Neural cell (in vitro differentiated cells): ENCODE measurements at regions not wholly inside any gene's neighbourhood (a gene's known extent, or its start where the extent isn't known, plus 50 kb on each side); places are given as distances from the start of the nearest gene placed in this dataset.

Experiments used
- H2AFZ ChIP-seq: fragments of 200-600, 300-800 bp; sonication (generic), shearing (Covaris generic); 2 replicates; pipeline ENCODE4 v1.6.0; 2014; ENCODE audit warnings: low read depth, mild to moderate bottlenecking, antibody characterized with exemption, low read length, moderate library complexity
- H3F3A ChIP-seq: fragments of 200-600 bp; shearing (Covaris generic); 2 replicates; pipeline ENCODE4 v1.6.1; 2016; ENCODE audit warnings: mild to moderate bottlenecking, moderate library complexity, mixed read lengths, antibody characterized with exemption, low read length; ENCODE audit not compliant: insufficient read depth, poor library complexity, severe bottlenecking
- H3K27ac ChIP-seq: fragments of 200-600, 300-800 bp; sonication (generic), shearing (Covaris generic); 2 replicates; pipeline ENCODE4 v1.5.1; 2014; ENCODE audit warnings: mild to moderate bottlenecking, low read length, moderate library complexity
- H3K27me3 ChIP-seq: fragments of 300-800, 200-600 bp; sonication (generic), shearing (Covaris generic); 2 replicates; pipeline ENCODE4 v1.6.0; 2014; ENCODE audit warnings: mild to moderate bottlenecking, low read depth, low read length, moderate library complexity; ENCODE audit not compliant: insufficient read depth
- H3K36me3 ChIP-seq: fragments of 300-800, 200-600 bp; sonication (generic), shearing (Covaris generic); 2 replicates; pipeline ENCODE4 v1.5.1; 2014; ENCODE audit warnings: mild to moderate bottlenecking, antibody characterized with exemption, low read length, moderate library complexity; ENCODE audit not compliant: insufficient read depth
- H3K4me2 ChIP-seq: fragments of 300-800, 200-600 bp; sonication (generic), shearing (Covaris generic); 2 replicates; pipeline ENCODE4 v1.6.0; 2014; ENCODE audit warnings: mild to moderate bottlenecking, low read length
- H3K4me3 ChIP-seq: fragments of 300-800, 200-600 bp; sonication (generic), shearing (Covaris generic); 2 replicates; pipeline ENCODE4 v1.5.1; 2014; ENCODE audit warnings: mild to moderate bottlenecking, low read length, moderate library complexity
- H3K79me2 ChIP-seq: fragments of 200-600 bp; shearing (Covaris generic); replicated peaks from 2 replicates; pipeline ENCODE4 v1.6.0; 2014; ENCODE audit warnings: mild to moderate bottlenecking, low read length, moderate library complexity; ENCODE audit not compliant: insufficient read depth
- H3K9ac ChIP-seq: fragments of 300-800, 200-600 bp; sonication (generic), shearing (Covaris generic); 2 replicates; pipeline ENCODE4 v1.6.1; 2016; ENCODE audit warnings: mild to moderate bottlenecking, low read length, mixed read lengths
- H3K9me2 ChIP-seq: fragments of 200-600 bp; shearing (Covaris generic); 2 replicates; pipeline ENCODE4 v1.6.1; 2016; ENCODE audit warnings: mild to moderate bottlenecking, low read length, mixed read lengths; ENCODE audit not compliant: insufficient read depth
- H3K9me3 ChIP-seq: fragments of 200-600, 300-800 bp; sonication (generic), shearing (Covaris generic); 2 replicates; pipeline ENCODE4 v1.6.1; 2016; ENCODE audit warnings: mild to moderate bottlenecking, mixed run types, low read length, moderate library complexity, mixed read lengths
- H4K20me1 ChIP-seq: fragments of 200-600 bp; shearing (Covaris generic); 2 replicates; pipeline ENCODE4 v1.6.1; 2016; ENCODE audit warnings: mild to moderate bottlenecking, mixed run types; ENCODE audit not compliant: insufficient read depth
- CTCF ChIP-seq: fragments of 450-650 bp; IDR thresholded peaks from 2 replicates; pipeline ENCODE4 v1.5.1; 2014; ENCODE audit warnings: antibody characterized with exemption, mild to moderate bottlenecking, moderate library complexity; ENCODE audit not compliant: poor library complexity, severe bottlenecking
- EP300 ChIP-seq: fragments of 450-650 bp; conservative IDR thresholded peaks from 2 replicates; pipeline ENCODE4 v1.6.1; 2014; ENCODE audit warnings: antibody characterized with exemption, mild to moderate bottlenecking, moderate library complexity; ENCODE audit not compliant: poor library complexity, severe bottlenecking
- EZH2 ChIP-seq: fragments of 200-600, 300-800 bp; shearing (Covaris generic), sonication (generic); IDR thresholded peaks from 2 replicates; pipeline ENCODE4 v1.6.1; 2014; ENCODE audit warnings: antibody characterized with exemption, low read length, borderline replicate concordance, mild to moderate bottlenecking; ENCODE audit not compliant: insufficient read depth, poor library complexity, severe bottlenecking
- MXI1 ChIP-seq: fragments of 450-650 bp; conservative IDR thresholded peaks from 2 replicates; pipeline ENCODE4 v1.6.1; 2014; ENCODE audit warnings: antibody characterized with exemption, mild to moderate bottlenecking; ENCODE audit not compliant: poor library complexity, severe bottlenecking
- POLR2AphosphoS5 ChIP-seq: IDR thresholded peaks from 2 replicates; pipeline ENCODE4 v1.6.1; 2012
- RAD21 ChIP-seq: fragments of 450-650 bp; conservative IDR thresholded peaks from 2 replicates; pipeline ENCODE4 v1.6.1; 2014; ENCODE audit warnings: antibody characterized with exemption, mild to moderate bottlenecking, moderate library complexity
- REST ChIP-seq: IDR thresholded peaks from 2 replicates; pipeline ENCODE4 v1.6.1; 2012; ENCODE audit warnings: borderline replicate concordance
- SMC3 ChIP-seq: fragments of 450-650 bp; conservative IDR thresholded peaks from 2 replicates; pipeline ENCODE4 v1.6.1; 2014; ENCODE audit warnings: antibody characterized with exemption, mild to moderate bottlenecking, moderate library complexity; ENCODE audit not compliant: poor library complexity
- TAF1 ChIP-seq: IDR thresholded peaks from 2 replicates; pipeline ENCODE4 v1.6.1; 2012; ENCODE audit warnings: low read depth

- TF ChIP-seq CTCF: no peak
- no peak for TF ChIP-seq POLR2AphosphoS5
- TF ChIP-seq SMC3: no peak
- no peak for TF ChIP-seq TAF1
- no peak for TF ChIP-seq EP300
- TF ChIP-seq EZH2: no peak
- no peak for TF ChIP-seq REST
- TF ChIP-seq MXI1: no peak
- TF ChIP-seq RAD21: no peak
- Histone ChIP-seq H3K27me3 (no peaks in the 10 kb centered on the region), H3F3A (no peaks in the 10 kb centered on the region)
Observed at GRCh38 chr3:3276630-3277029, 97.1 kb upstream of the CRBN start.

GRCh38 chr3:3264796-3265195 lies 85.3 kb upstream of the CRBN start:
- Histone ChIP-seq H3K9me3 (no peaks in the 10 kb centered on the region), H3F3A (no peaks in the 10 kb centered on the region), H3K79me2 (no peaks in the 10 kb centered on the region), H3K9ac (no peak overlapping the region), H3K36me3 (no peaks in the 10 kb centered on the region), H3K27me3 (no peaks in the 10 kb centered on the region), H3K9me2 (no peaks in the 10 kb centered on the region), H2AFZ (no peak overlapping the region), H3K27ac (no peak overlapping the region), H3K4me3 (no peak overlapping the region), H3K4me2 (no peak overlapping the region), H4K20me1 (no peaks in the 10 kb centered on the region)
- TF ChIP-seq TAF1 (no peak), CTCF (no peak), EP300 (no peak), REST (no peak), POLR2AphosphoS5 (no peak), EZH2 (no peak), SMC3 (no peak), RAD21 (no peak), MXI1 (no peak)

More at GRCh38 chr3:3276630-3277029, 97.1 kb upstream of the CRBN start:
- Histone ChIP-seq H3K27ac (no peak overlapping the region), H3K9ac (no peak overlapping the region), H3K4me3 (no peak overlapping the region), H3K4me2 (no peak overlapping the region), H2AFZ (no peak overlapping the region), H3K79me2 (no peaks in the 10 kb centered on the region), H4K20me1 (no peaks in the 10 kb centered on the region), H3K36me3 (no peaks in the 10 kb centered on the region), H3K9me3 (no peaks in the 10 kb centered on the region), H3K9me2 (no peaks in the 10 kb centered on the region)
